GM19043 (cell line): ENCODE measurements at regions not wholly inside any gene's neighbourhood (a gene's known extent, or its start where the extent isn't known, plus 50 kb on each side); places are given as distances from the start of the nearest gene placed in this dataset.

Source experiments
- ATAC-seq: cut with Tn5 transposase; IDR thresholded peaks from one replicate; pipeline ENCODE4 v1.9.1; 2021; ENCODE audit warnings: low read depth; ENCODE audit not compliant: unreplicated experiment

DNA sequence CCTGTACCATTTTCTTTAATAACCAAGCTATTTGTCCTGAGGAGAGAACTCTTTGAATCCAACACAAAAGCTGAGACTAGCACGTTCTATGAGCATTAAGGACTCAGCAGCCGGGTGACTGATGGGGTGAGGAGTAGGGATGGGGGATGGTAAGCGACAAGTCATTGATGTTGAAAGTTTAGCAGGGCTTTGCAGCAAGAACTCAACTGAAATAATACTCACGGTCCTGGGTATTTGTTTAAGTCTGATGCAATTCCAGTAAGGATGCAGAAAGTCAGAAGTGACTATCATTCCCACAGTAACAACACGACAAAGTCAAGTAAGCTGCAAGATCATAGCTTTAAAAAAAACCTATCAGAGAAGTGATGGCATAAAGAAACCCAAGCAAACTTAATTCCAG lies 131.1 kb downstream of the ACTL7B start:
- no peak for ATAC-seq

- ATAC-seq, result no peak
Measured at GRCh38 chr9:108724122-108724521, 131.7 kb downstream of the ACTL7B start.

- no peak for ATAC-seq
Measured at GRCh38 chr9:108722396-108722795, 133.4 kb downstream of the ACTL7B start.

DNA sequence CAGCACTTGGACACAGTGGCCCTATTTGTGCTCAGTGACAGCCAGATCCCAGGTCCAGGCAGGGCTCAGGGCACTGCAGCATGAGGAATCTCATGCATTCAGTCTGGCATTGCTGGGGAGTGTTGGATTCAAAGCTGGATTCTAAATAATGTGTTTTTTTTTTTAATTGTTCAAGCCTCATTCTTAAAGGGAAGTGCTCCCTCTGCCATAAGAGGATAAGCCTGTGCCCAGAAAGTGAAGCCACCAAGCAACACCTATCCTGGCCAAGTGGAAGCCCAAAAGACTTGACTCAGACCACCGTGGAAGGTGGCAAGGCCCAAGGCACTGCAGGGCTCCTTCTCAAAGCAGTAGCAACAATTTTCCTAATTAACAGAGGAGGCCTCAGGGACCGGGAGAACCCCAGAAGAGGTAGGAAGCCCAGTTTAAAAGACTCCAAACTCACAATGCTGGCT lies 135.6 kb downstream of the ACTL7B start:
- no peak for ATAC-seq

DNA sequence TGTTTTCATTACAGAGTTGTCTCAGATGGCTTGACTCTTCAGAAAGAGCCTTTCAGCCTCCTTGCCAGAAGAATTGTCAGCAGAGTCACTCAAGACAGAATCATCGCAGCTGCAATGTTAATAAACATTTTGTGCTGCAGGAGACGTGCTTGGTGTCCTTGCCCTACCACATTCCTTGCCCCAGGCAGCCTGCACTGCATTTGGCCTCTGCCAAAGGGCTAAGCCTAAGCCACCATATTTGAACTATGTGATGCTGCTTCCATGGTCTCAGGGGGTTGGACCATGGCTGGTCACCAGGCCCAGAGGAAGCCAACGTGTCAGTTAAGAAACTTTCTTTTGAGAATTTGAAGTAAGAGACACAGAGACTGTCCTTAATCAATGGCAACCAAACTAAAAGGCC lies 145.4 kb downstream of the ACTL7B start:
- ATAC-seq, result no peak

DNA sequence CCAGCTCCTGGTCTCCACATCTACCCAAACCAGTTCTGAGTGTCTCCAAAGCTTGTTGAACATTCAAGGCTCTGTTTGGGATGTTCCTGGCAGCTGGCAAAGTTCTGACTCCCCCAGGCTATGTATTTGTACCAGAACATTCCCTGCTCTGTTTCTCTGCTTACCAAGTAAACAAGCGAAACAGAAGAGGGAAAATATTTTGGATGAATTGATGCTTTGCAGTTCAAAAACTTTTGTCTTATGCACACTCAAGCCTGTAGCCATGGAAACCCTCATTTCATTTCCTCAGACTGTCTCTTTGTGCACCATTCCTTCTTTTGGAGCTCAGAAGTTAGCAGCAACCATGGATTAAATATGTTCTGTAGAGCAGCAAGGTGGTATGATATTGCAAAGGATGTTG lies 145.8 kb downstream of the ACTL7B start:
- no peak for ATAC-seq

- ATAC-seq, result no peak
Measured at GRCh38 chr9:108709126-108709525, 146.7 kb downstream of the ACTL7B start.

DNA sequence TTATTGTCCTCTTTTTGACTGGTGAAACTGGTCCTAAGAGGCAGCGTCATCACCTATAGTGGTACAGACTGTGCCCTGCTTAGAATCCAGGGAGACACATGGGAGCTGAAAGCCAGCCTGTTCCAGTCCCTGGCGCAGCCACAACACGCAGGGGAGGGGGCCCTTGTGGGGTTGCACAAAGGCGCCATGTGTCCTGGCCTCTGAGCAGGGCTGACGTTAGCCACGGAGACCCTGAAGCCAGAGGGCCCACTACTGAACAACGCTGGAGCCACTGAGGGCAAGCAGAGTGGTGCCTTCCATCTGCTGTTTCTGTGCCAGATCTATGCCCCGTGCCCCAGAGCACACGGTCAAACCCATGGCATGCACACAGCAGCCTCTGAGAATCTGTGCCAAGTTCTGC lies 147.3 kb downstream of the ACTL7B start:
- no peak for ATAC-seq

DNA sequence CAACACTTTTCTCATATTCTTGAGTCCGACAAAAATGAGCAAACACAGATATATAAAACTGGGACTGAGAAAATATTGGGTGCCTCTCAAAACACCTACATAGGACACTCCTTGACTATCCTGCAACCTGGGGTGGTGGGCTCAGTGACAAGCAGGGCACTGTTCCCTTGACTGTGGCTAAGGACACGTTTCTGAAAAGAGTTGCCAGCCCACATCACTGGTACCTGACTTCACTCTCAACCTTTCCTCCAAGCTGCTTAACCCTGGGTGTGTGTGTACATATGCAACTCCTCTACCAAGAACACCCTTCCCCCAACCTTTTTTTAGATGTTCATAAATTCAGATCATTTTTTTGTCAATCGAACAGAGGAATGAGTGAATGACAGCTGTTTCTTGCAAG lies 148.7 kb downstream of the ACTL7B start:
- ATAC-seq, result no peak

DNA sequence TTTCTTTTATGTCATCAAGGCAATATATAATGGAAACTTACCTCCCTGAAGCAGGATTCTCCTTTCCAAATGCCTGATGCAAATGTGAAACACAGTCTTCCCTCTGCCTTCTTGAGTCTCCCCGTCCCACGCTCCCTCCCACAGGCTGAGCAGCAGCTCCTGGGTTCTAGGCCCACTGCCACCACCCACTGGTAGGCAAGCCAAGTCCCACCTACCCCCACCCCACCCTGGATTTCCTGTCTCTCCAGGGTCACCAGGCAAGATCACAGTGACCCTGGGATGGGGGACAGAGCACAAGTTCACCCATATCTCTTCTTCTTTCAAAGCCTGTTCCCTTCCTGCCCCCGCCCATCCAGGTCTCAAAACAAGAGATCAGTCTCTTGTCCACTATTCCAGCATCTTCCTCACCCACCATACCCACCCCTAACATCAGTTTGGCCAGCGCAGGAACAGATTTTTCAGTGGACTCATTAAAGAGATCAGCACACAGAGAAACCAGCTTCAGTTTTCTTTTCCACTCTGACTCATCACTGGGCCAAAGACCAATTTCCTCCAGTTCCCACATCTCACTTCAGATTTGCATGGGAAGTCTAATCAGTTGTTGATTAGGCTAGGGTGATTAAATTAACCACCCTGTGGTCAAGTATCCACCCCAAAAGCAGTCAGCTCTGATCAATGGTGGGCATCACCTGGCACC lies 151.5 kb downstream of the ACTL7B start:
- ATAC-seq, result no peak

- ATAC-seq, result no peak
Measured at GRCh38 chr9:108703429-108703828, 152.4 kb downstream of the ACTL7B start.

DNA sequence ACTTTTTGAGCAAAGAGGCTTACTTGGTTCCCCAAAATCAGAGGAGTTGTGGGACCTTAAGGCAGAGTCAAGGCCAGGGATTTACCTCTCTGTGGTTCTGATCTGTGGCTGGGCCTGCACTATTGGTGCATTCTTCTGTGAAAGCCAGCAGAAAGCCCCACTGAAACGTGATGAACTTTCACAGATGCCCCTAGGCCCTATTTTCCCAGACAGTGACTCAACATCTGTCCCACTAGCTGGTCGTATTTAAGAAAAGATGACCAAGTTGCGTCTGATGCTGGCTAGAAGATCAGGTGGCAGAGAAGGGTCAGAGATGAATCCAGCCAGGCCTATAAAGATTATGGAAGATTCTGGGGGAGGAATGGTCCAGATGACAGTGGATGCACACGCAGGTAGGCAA lies 153.1 kb downstream of the ACTL7B start:
- no peak for ATAC-seq

DNA sequence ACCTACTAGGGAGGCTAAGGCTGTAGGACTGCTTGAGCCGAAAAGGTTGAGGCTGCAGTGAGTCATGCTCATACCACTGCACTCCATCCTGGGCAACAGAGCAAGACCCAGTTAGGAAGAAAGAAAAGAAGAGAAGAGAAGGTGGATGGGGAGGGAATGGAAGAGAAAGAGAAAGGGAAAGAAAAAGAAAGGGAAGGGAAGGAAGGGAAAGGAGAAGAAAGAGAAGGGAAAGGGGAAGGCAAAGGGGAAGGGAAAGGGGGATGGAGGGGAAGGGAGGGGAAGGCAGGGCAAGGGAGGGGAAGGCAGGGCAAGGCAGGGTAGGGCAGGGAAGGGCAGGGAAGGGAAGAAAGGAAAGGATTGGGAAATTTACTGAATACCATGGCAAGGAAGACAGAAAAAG lies 157.0 kb downstream of the ACTL7B start:
- no peak for ATAC-seq

DNA sequence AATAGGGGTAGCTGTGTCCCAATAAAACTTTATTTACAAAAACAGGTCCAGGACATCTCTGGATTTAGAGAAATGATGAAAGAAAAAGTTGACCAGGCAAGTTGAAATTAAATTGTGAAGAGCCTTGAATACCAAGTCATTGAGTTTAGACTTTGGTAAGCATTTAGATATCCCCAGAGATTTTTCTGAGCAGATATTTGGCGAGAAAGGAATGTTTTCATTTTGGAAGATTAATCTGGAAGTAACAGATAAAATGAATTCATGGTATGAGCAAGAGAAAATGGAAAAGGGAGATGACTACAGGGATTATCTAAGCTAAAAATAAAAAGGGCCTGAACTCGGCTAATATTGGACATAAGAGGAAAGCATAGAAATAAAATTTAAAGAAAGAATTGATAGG lies 157.6 kb downstream of the ACTL7B start:
- ATAC-seq, result no peak

DNA sequence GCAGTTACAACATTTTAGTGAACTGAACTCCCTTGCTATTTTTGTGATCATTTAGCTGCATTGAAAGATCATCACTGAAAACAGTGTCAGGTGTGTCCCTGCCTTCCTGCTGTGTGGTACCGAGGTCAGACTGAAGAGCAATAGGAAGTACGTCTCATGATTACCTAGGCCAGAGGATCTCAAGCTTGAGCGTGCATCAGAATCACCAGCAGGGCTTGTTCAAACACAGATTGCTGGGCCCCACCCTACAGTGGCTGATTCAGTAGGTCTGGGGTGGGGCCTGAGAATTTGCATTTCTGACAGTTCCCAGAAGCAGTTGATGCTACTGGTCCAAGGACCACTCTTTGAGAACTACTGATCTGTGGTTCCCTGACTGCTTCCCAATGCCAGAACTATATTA lies 159.6 kb downstream of the ACTL7B start:
- no peak for ATAC-seq

GRCh38 chr9:108694170-108694569 lies 161.6 kb downstream of the ACTL7B start:
- ATAC-seq, result no peak

GRCh38 chr9:108691614-108692013 lies 164.2 kb downstream of the ACTL7B start:
- ATAC-seq, result no peak

GRCh38 chr9:108688676-108689075 lies 167.1 kb downstream of the ACTL7B start:
- no peak for ATAC-seq

GRCh38 chr9:108688051-108688450 lies 167.7 kb downstream of the ACTL7B start:
- ATAC-seq, result no peak

DNA sequence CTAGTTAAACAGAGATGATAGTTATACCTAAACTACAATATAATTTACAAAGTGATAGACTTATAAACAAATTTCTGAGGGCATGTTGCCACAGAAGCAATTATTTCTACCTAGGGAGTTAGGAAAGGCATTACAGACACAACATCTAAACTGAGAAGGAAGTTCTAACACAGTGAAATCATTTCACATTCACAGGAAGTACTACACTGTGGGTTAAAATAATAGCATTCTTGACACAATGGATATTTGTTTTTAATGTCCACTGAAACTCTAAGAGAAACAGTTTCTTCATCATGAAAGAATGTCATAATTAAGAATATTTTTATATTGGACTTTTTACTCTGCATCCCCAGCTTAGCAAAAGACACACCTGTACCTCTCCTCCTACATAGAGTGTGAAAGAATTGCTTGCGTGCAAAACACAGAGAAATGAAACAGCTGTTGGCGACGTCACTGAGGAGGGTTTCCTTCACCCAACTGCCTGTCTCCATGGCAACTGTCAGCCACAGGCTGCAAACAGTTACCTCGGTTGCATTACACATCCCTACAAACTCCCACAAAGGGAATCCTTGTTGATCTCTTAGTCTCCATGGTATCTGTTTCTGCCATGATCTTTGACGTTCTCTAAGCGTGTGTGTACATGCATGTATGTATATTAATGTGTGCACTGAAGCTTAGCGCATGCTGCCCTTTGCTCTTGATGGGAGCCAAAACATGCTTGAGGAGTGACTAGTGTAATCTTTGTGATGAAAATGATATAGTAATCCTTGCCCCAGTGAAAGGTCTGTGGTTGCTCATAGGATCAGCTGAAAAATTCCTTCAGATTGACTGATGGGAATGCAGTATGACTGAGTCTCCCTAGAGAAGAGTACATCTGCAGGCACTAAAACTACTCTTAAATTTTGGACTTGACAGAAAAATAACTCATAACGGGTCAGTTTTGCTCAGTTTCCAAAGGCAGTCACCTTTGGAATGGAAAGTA lies 168.5 kb downstream of the ACTL7B start:
- no peak for ATAC-seq

DNA sequence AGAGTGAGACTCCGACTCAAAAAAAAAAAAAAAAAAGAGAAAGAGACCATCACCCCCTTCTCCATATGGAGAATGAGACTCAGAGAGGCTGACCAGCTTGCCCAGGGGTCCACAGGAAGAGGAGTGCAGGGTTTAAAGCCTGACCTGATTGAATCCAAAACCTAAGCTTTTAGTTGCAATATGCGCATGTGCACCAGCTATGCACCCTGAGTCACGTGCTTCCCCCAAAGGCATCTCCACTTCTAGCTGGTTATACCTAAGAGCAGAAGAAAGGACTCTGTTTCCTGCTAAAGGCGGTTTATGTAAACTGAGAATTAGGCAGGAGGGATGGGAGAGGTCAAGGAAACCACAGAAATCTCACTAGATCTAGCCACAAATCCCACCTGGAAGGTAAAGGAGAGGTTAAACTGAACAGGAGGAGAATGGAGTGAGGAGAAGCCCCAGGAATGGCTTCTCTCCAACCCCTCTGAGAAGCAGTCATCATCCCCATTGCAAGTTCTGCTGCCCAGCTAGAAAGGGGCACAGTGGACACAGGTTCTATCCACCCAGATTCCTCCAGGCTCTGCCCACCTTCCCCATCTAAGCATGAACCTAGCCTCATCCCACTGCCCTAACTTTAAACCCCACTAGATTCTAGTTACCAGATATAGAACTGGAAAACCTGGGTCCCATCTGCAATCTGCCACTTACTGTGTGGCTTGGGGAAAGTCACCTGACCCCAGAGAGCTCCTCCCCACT lies 171.3 kb downstream of the ACTL7B start:
- no peak for ATAC-seq
